HG03135 (cell line): ENCODE measurements at regions not wholly inside any gene's neighbourhood (a gene's known extent, or its start where the extent isn't known, plus 50 kb on each side); places are given as distances from the start of the nearest gene placed in this dataset.
"Not testable (repeated sequence)": the region's sequence is repeated elsewhere in the genome, so short reads cannot be mapped to it uniquely, and the experiment has no call there.

Experiments used
- ATAC-seq: cut with Tn5 transposase; IDR thresholded peaks from one replicate; pipeline ENCODE4 v1.9.1; 2021; ENCODE audit warnings: mild to moderate bottlenecking, moderate library complexity; ENCODE audit not compliant: unreplicated experiment

DNA sequence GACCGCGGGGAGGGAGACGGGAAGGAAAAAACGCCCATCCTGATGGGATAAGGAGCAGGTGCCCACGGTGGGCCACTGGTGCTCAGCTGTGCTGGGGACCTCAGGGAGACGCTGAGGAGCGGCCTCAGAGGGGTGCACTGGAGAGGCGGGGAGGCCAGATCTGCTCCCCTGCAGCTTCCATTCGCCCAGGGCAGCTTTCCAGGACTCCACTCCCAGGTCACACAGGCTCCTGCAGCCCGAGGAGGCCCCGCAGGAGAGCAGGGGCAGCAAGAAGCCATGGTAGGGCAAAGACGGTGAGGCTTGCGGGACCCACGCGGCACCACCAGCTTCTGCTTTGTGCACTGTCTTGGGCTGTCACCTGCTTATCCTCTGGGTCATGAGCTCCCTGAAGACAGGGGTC, 82.5 kb upstream of the SULF2 start:
- ATAC-seq, result no peak

- ATAC-seq, result no peak
Measured at GRCh38 chr20:47866480-47866879, 81.2 kb upstream of the SULF2 start.

DNA sequence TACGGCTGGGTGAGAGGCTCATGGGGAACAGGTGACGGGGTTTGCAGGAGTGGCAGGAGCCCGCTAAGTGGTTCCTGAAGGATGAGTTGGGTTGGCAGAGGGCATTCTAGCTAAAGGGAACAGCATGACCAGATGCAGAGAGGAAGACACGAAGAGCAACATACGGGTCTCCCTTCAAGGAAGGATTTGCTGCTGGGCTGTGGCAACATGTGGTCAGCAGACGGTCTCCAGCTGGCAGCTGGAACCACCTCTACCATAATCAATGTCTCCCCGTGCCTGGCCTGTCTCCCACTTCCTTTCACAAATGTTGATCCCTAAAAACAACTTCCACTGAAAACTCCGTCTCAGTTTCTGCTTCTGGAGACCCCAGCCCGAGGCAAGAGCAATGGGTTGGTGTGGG, 80.6 kb upstream of the SULF2 start:
- no peak for ATAC-seq

GRCh38 chr20:47865451-47865850, 80.2 kb upstream of the SULF2 start:
- ATAC-seq, result no peak

DNA sequence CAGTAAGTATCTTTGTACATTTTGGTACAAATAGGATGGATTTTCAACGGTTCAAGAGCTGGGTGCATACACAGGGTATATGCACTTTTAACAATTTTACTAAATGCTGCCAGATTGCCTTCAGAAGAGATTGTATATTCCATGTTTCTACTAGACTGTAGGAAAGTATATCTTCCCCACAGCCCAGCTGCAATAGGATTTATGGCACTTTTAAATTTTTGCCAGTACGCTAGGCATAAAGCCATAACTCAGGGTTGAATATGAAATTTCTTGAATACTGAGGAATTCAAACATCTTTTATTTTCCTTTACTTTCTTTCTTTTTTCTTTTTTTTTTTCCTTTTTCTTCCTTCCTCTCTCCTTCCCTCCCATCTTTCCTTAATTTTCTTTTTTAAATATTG, 78.7 kb upstream of the SULF2 start:
- no peak for ATAC-seq

- no peak for ATAC-seq
Measured at GRCh38 chr20:47863315-47863965, 78.2 kb upstream of the SULF2 start.

- no peak for ATAC-seq
Measured at GRCh38 chr20:47862574-47863240, 77.4 kb upstream of the SULF2 start.

DNA sequence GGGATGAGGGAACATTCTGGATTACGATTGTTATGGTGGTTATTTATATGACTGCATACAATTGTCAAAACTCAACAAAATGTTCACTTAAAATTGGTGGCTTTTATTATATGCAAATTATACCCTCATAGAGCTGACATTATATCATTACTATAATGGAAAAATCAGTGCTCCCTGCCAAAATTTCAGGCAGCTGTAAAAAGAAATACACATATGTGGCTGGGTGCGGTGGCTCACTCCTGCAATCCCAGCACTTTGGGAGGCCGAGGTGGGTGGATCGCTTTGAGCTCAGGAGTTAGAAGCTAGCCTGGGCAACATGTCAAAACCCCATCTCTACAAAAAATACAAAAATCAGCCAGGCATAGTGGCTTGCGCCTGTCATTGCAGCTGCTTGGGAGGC, 75.8 kb upstream of the SULF2 start:
- no peak for ATAC-seq

GRCh38 chr20:47860049-47860830, 75.0 kb upstream of the SULF2 start:
- no peak for ATAC-seq

GRCh38 chr20:47859278-47859677, 74.0 kb upstream of the SULF2 start:
- ATAC-seq, result no peak

- ATAC-seq, result no peak
Measured at GRCh38 chr20:47857569-47858464, 72.5 kb upstream of the SULF2 start.

DNA sequence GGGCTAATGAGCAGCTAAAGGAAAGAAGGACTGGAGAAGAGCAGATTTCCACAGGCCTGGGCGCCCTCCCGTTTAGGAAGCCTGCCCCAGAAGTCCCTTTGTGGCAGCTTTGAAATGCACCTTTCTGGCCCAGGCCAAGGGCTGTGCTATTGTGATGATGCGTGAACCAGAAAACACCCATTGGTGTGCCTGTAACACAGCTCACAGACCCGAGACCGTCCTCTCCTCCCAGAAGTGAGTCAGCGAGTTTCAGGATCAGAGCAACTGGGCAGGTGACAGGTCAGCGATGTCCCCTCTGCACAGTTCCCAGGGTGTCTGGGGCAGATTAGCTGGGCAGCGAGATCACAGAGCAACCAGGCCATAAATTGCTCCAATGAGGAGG, 71.9 kb upstream of the SULF2 start:
- ATAC-seq, result no peak

DNA sequence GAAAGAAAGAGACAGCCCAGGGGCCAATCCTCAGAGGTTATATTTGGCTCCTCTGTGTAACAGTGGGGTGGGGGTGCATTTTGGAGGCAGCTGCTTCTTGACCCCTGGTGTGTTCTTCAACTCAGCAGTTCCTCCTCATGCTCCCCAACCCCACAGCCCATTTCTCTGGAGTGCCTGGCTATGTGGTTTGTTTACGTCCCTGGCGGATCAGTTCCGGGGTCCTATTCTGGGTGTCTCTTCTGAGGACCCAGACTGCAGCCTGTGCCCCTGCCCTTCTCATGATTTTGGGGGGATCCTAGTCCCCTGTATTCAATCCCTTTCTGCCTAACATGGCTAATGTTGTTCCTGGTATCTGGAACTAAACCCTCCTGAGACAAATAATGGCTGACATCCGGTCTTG, 70.5 kb upstream of the SULF2 start:
- no peak for ATAC-seq

- ATAC-seq, result no peak
Measured at GRCh38 chr20:47854687-47855212, 69.5 kb upstream of the SULF2 start.

- no peak for ATAC-seq
Measured at GRCh38 chr20:47851774-47852173, 66.5 kb upstream of the SULF2 start.

DNA sequence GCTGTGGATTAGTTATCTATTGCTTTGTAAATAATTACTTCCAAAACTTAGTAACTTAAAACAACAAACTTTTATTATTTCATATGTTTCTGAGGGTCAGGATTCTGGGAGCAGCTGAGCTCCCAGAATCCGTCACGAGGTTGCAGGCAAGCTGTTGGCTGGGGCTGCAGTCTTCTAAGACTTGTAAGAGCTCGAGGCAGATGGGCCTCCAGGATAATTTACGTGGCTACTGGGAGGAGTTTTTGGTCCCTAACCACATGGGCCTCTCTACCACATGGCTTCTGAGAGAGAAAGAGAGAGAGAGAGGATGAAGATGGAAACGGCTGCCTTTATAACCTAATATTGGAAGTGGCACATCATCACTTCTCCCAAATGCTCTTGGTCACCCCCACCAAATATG, 64.9 kb upstream of the SULF2 start:
- no peak for ATAC-seq

- ATAC-seq, result no peak
Measured at GRCh38 chr20:47849596-47849995, 64.3 kb upstream of the SULF2 start.

DNA sequence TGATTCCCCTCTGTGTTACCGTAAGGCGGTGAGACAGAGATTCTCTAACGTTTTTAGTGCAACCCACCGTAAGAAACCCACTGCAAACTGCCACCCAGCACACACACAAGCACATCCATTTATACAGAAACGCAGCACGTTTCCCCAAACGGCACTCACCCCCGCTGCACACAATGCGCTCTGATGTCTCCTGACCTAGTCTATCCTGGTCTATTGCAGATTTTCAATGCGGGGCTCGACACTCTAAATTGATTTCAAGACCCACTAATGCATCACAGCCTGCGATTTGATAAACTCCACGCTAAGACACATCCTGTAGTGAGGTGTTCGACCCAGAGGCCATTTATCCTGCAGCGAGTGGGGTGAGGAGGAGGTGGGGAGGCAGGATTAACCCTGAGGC, 63.7 kb upstream of the SULF2 start:
- ATAC-seq, result no peak

DNA sequence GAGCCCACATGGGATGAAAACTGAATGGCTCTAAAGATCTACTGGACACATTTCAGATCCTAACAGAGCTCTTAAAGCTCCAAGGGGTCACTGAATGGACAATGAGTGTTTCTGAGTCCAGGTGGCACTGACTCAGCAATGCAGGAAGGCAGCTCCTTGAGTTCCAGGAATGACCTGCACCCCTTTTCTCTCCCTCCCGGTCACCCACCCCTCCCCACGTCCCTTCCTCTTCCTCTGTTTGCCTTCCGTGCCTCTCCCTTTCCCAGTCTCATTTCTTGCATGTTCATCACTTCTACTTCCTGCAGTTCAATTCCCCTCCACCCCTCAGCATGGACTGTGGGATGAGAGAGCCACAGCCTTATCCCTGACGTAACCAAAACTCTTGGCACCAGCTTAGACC, 63.3 kb upstream of the SULF2 start:
- ATAC-seq, result not testable (repeated sequence)

DNA sequence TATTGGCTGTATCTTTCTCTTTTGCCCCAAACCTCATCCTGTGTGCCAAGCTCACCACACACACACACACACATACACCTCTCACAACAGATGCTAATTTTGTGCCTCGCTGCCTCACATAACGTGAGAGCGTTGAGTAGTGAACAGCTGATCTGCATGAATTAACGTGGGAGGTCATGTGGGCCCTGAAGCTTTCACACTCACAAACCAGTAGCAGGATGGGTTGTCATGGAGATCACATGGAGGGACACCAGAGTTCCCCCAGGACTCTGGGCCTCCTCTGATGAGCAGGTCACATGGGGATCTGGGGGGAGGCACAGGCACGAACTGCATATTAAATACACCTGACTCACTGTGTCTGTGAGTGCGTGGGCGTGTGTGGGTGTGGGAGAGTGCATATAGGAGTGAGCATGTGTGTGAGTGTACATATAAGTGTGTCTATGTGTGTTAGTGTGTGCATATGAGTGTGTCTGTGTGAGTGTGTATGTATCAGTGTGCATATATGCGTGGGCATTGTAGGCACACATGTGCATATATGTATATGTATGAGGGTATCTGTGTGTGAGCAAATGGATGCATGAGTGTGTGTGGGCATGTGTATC, 62.7 kb upstream of the SULF2 start:
- ATAC-seq, result no peak
